OCI-LY1 (cell line): ENCODE measurements at regions not wholly inside any gene's neighbourhood (a gene's known extent, or its start where the extent isn't known, plus 50 kb on each side); places are given as distances from the start of the nearest gene placed in this dataset.

Source experiments
- H2AFZ ChIP-seq: fragments of 200-600 bp; sonication (generic), shearing (Covaris generic); 2 replicates; pipeline ENCODE4 v1.6.0; 2014; ENCODE audit warnings: antibody characterized with exemption, mild to moderate bottlenecking, low read length
- H3F3A ChIP-seq: fragments of 200-600 bp; sonication (generic), shearing (Covaris generic); 2 replicates; pipeline ENCODE4 v1.6.0; 2014; ENCODE audit warnings: mild to moderate bottlenecking, antibody characterized with exemption, low read length, moderate library complexity; ENCODE audit not compliant: insufficient read depth
- H3K27ac ChIP-seq: fragments of 200-600 bp; sonication (generic); 2 replicates; pipeline ENCODE4 v1.5.1; 2014; ENCODE audit warnings: low read length, mixed run types, mild to moderate bottlenecking, low read depth; ENCODE audit not compliant: poor library complexity, severe bottlenecking
- H3K27me3 ChIP-seq: fragments of 200-600 bp; sonication (generic); 2 replicates; pipeline ENCODE4 v1.6.0; 2014; ENCODE audit warnings: antibody characterized with exemption, mild to moderate bottlenecking, low read length, moderate library complexity; ENCODE audit not compliant: insufficient read depth
- H3K36me3 ChIP-seq: fragments of 200-600 bp; sonication (generic); 2 replicates; pipeline ENCODE4 v1.6.1; 2014; ENCODE audit warnings: mild to moderate bottlenecking, antibody characterized with exemption, low read length, moderate library complexity, mixed read lengths; ENCODE audit not compliant: insufficient read depth
- H3K4me1 ChIP-seq: fragments of 200-600 bp; sonication (generic); 2 replicates; pipeline ENCODE4 v1.5.1; 2014; ENCODE audit warnings: mild to moderate bottlenecking, low read length, moderate library complexity; ENCODE audit not compliant: insufficient read depth, severe bottlenecking
- H3K4me2 ChIP-seq: fragments of 200-600 bp; sonication (generic), shearing (Covaris generic); 2 replicates; pipeline ENCODE4 v1.6.1; 2014; ENCODE audit warnings: low read length
- H3K4me3 ChIP-seq: fragments of 200-600 bp; sonication (generic); 2 replicates; pipeline ENCODE4 v1.5.1; 2014; ENCODE audit warnings: low read length, low read depth, mild to moderate bottlenecking, mixed read lengths; ENCODE audit not compliant: poor library complexity, severe bottlenecking
- H3K79me2 ChIP-seq: fragments of 200-600 bp; shearing (Covaris generic); 2 replicates; pipeline ENCODE4 v1.6.1; 2016; ENCODE audit warnings: mixed run types, low read length, mixed read lengths; ENCODE audit not compliant: insufficient read depth
- H3K9ac ChIP-seq: fragments of 200-600 bp; sonication (generic), shearing (Covaris generic); 2 replicates; pipeline ENCODE4 v1.6.1; 2014; ENCODE audit warnings: mild to moderate bottlenecking, low read length, mixed read lengths
- H3K9me2 ChIP-seq: fragments of 200-600 bp; sonication (generic), shearing (Covaris generic); 2 replicates; pipeline ENCODE4 v1.6.1; 2014; ENCODE audit warnings: low read depth, mild to moderate bottlenecking, low read length, mixed read lengths
- H3K9me3 ChIP-seq: fragments of 200-600 bp; shearing (Covaris generic); 2 replicates; pipeline ENCODE4 v1.6.1; 2014; ENCODE audit warnings: low read length, mixed read lengths
- H4K20me1 ChIP-seq: fragments of 200-600 bp; sonication (generic), shearing (Covaris generic); 2 replicates; pipeline ENCODE4 v1.6.0; 2016; ENCODE audit warnings: mild to moderate bottlenecking, low read length; ENCODE audit not compliant: insufficient read depth
- EZH2 ChIP-seq: fragments of 200-600 bp; sonication (generic), shearing (Covaris generic); IDR thresholded peaks from 2 replicates; pipeline ENCODE4 v1.8.0; 2017; ENCODE audit warnings: borderline replicate concordance, mixed run types, mild to moderate bottlenecking, antibody characterized with exemption, low read length, moderate library complexity, mixed read lengths
- TF ChIP-seq, protein P1 (sequence below): fragments of 200-600 bp; sonication (generic), shearing (Covaris generic); IDR thresholded peaks from 2 replicates; pipeline ENCODE4 v1.5.1; 2017; ENCODE audit warnings: mild to moderate bottlenecking, antibody characterized with exemption, low read length, moderate library complexity, mixed read lengths

DNA sequence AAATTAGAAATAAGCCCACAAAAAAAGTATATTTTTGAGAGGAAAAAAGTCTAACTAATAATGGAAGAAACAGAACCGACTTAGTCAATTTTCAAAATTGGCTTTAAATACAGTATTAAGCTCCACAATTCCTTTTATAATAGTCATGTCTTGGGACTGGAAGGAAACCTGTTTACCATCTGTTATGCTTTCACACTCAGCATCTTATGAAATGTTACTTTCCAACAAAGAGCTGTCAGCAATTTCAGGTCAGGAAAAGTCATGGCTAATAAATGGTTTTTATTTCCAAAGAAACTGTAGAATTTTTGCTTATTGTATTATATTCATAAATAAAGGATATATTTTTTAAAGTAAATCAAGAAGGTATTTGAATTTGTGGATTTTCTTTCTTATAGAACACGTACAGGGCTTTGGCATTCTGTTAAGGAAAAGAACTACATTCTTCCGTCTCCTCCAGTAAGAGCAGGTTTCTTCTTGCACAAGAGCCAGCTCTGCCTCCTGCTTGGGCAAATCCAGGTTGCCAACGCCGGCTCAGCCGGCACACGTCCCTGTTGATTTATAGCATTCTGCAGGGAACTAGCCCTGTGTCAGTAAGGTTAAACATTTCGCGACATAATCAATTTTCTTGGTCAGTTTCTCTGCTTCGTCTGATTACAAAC lies 52.9 kb upstream of the GPR12 start:
- H2AFZ ChIP-seq, result no peak overlapping the region
- H3K4me2 ChIP-seq, result no peak overlapping the region
- H3K9me2 ChIP-seq, result no peaks in the 10 kb centered on the region
- no peaks in the 10 kb centered on the region for H3K27me3 ChIP-seq
- no peak overlapping the region for H3K9ac ChIP-seq
- H3K36me3 ChIP-seq, result no peaks in the 10 kb centered on the region
- H3F3A ChIP-seq, result no peaks in the 10 kb centered on the region
- no peaks in the 10 kb centered on the region for H3K79me2 ChIP-seq
- H3K4me3 ChIP-seq, result no peak overlapping the region
- H3K4me1 ChIP-seq, result no peaks in the 10 kb centered on the region
- H4K20me1 ChIP-seq, result no peaks in the 10 kb centered on the region
- no peak for TF ChIP-seq EZH2
- TF ChIP-seq, protein P1, sequence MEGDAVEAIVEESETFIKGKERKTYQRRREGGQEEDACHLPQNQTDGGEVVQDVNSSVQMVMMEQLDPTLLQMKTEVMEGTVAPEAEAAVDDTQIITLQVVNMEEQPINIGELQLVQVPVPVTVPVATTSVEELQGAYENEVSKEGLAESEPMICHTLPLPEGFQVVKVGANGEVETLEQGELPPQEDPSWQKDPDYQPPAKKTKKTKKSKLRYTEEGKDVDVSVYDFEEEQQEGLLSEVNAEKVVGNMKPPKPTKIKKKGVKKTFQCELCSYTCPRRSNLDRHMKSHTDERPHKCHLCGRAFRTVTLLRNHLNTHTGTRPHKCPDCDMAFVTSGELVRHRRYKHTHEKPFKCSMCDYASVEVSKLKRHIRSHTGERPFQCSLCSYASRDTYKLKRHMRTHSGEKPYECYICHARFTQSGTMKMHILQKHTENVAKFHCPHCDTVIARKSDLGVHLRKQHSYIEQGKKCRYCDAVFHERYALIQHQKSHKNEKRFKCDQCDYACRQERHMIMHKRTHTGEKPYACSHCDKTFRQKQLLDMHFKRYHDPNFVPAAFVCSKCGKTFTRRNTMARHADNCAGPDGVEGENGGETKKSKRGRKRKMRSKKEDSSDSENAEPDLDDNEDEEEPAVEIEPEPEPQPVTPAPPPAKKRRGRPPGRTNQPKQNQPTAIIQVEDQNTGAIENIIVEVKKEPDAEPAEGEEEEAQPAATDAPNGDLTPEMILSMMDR, result no peak
- H3K27ac ChIP-seq, result no peak overlapping the region
- H3K9me3 ChIP-seq, result no peaks in the 10 kb centered on the region

DNA sequence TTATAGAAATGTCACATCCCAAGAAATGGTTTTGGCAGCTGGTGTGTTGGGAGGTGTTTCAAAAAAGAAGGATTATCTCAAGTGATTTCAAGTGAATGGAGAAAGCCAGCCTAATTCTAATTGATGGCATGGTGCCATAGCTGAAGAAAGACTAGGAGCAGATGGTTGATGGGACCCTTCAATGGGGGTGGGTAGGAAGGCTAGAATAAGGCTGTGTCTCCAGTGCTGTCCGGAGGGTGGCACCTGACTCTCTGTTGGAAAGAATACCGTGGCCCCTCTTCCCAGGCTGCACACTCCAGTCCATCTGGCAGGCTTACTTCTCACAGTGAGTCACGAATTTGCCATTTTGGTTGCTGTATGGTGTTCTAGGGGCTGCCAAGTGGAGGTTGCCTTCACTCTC lies 51.0 kb upstream of the GPR12 start:
- Histone ChIP-seq H3K9me3 (no peaks in the 10 kb centered on the region), H3F3A (no peaks in the 10 kb centered on the region), H3K79me2 (no peaks in the 10 kb centered on the region), H3K4me1 (no peaks in the 10 kb centered on the region), H3K36me3 (no peaks in the 10 kb centered on the region), H2AFZ (no peak overlapping the region), H3K4me3 (no peak overlapping the region), H3K9ac (no peak overlapping the region), H3K27ac (no peak overlapping the region), H3K9me2 (no peaks in the 10 kb centered on the region), H3K27me3 (no peaks in the 10 kb centered on the region), H3K4me2 (no peak overlapping the region), H4K20me1 (no peaks in the 10 kb centered on the region)
- TF ChIP-seq, protein P1, result no peak
- TF ChIP-seq EZH2, result no peak
